Esophagus muscularis mucosa (tissue), 2 donors: ENCODE measurements at regions not wholly inside any gene's neighbourhood (a gene's known extent, or its start where the extent isn't known, plus 50 kb on each side); places are given as distances from the start of the nearest gene placed in this dataset.

Experiments
- POLR2A ChIP-seq: fragments of 450-650 bp; IDR thresholded peaks from one replicate; pipeline ENCODE4 v1.6.1; 2017; ENCODE audit warnings: antibody characterized with exemption, moderate library complexity, mild to moderate bottlenecking, low read depth
- POLR2AphosphoS5 ChIP-seq, 2 donors: sonication (generic); formaldehyde crosslinking; IDR thresholded peaks; one replicate each; pipeline ENCODE4 v1.6.1; 2017; ENCODE audit warnings: antibody characterized with exemption in 2 of 2

DNA sequence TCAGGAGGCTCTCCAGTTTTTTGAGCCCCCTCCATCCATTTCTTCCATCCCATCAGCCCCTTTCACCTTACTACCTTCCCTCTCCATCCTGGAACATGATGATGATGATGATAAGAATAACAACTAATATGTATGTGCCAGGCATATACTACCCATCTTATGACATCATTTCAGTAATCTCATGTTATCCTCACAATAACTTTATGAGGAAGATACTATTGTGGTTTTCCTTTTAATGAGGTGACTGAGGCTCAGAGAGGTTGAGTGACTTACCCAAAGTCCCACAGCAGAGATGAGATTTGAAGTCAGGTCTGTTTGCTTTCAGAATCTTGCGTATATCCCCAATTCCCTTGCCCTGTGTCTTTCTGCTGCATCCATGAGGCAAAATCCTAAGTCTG is 55.1 kb downstream of the RTL9 start:
- no peak for TF ChIP-seq POLR2A
- no peak for TF ChIP-seq POLR2AphosphoS5 (IDR thresholded peaks at IDR 0.05)
